GM19438 (cell line): ENCODE measurements at regions not wholly inside any gene's neighbourhood (a gene's known extent, or its start where the extent isn't known, plus 50 kb on each side); places are given as distances from the start of the nearest gene placed in this dataset.
"Not testable (repeated sequence)": the region's sequence is repeated elsewhere in the genome, so short reads cannot be mapped to it uniquely, and the experiment has no call there.

Experiments
- ATAC-seq: cut with Tn5 transposase; IDR thresholded peaks from one replicate; pipeline ENCODE4 v1.9.1; 2021; ENCODE audit warnings: low read depth; ENCODE audit not compliant: unreplicated experiment

DNA sequence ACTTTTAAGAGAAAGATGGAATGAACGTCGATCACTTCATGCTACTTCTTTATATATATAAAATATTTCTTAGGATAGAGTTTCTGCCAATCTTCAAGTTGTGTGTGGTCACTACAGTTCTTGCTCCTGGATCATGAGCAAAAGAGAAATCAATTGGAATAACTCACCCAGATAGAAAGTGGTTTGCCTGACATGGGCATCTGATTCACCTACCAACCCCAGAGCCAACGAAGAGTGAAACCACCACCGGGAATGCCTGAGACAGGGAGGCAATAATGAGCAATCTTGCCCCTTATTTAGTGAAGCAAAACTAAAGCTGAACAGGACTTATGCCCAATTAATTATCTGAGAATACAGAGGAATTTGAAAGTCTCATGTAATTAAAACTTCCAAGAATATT is 250.2 kb upstream of the REG3G start:
- no peak for ATAC-seq

DNA sequence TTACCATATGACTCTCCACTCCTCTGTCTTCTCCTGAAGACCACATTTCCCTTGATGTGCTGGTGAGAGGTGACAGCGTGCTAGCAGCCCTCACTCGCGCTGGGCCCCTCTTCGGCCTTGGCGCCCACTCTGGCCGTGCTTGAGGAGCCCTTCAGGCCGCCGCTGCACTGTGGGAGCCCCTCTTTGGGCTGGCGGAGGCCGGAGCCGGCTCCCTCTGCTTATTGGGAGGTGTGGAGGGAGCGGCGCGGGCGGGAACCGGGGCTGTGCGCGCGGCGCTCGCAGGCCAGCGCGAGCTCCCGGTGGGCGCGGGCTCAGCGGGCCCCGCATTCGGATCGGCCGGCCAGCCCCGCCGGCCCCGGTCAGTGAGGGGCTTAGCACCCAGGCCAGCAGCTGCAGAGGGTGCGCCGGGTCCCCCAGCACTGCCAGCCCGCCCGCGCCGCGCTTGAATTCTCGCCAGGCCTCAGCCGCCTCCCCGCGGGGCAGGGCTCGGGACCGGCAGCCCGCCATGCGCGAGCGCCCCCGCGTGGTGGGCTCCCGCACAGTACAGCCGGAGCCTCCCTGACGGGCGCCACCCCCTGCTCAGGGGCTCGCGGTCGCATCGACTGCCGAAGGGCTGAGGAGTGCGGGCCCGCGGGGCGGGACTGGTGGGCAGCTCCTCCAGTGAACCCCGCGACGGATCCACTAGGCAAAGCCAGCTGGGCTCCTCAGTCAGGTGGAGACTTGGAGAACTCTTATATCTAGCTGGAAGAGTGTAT is 246.6 kb upstream of the REG3G start:
- no peak for ATAC-seq

DNA sequence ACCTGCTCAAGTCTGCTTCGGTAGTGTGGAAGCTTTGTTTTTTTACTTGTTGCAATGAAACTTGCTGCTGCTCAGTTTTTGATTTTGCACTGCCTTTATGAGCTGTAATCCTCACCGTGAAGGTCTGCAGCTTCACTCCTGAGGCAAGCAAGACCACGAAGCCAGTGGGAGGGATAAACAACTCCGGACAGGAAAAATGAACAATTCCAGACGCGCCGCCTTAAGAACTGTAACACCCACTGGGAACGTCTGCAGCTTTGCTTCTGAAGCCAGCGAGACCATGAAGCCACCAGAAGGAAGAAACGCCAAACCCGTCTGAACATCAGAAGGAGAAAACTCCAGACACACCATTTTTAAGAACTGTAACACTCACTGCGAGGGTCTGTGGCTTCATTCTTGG is 245.7 kb upstream of the REG3G start:
- no peak for ATAC-seq

DNA sequence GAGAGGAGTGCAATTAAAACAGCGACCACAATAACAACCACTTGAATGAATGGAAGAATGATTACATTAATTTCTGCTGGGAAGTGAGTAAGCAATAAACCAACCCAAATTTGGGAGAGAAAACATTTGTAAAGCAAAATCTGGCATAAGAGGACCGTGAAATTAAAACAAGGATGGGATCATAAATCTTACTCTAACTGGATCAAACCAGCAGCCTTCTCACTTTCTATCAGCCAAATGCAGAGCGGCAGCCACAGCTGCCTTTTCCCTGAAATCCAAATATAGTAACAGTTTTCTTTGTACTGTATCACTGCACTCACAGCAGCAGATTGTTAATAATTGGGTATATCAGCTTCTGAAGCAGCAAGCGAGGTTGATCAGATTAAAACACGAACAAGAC is 245.2 kb upstream of the REG3G start:
- ATAC-seq, result no peak

GRCh38 chr2:78780864-78781583 is 244.5 kb upstream of the REG3G start:
- ATAC-seq, result no peak

DNA sequence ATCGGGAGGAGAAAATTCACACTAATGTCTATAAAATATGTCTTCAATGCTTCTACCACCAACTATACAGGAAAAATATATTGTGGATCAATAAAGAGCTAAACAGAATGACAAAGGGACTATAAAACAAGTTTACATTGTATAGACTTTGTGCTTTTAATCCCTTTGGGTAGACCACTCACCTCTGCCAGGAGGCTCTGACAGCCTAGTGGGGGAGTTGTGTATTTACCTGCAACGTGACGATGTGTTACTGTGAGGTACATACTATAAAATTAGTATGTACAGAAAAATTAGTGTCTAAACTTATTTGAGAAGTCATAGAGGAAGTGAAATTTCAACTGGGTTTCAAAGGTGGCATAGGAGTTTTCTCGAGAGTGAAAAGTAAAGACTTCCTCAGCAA is 243.3 kb upstream of the REG3G start:
- ATAC-seq, result no peak

DNA sequence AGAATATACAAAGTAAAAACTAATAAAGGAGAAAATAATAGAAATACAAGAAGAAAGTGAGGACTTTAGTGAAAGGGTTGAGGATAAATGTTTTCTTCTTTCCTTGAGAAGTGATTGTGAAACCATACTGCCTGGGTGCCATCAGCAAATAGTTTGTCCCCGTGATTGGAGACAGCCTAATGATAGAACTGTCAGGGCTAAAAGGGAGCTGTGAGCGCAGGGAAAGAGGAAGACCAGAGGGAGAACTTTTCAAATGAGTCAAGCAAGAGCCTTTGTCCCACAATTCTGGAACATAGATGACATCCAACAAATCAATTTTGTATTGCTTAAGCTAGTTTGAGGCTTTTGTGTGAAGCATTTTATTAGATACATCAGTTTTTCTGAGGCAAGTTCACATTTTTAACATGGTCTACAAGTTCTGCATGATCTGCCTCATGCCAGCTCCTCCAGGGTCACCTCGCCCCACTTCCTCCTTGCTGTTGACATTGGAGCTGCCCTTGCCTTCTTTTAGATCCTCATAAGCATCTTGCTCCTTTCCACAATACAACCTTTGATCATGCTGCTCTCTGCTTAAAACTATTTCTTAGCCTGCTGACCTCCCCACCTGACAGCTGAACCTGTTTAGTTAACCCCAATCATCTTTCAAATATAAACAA is 213.4 kb upstream of the REG3G start:
- ATAC-seq, result no peak

DNA sequence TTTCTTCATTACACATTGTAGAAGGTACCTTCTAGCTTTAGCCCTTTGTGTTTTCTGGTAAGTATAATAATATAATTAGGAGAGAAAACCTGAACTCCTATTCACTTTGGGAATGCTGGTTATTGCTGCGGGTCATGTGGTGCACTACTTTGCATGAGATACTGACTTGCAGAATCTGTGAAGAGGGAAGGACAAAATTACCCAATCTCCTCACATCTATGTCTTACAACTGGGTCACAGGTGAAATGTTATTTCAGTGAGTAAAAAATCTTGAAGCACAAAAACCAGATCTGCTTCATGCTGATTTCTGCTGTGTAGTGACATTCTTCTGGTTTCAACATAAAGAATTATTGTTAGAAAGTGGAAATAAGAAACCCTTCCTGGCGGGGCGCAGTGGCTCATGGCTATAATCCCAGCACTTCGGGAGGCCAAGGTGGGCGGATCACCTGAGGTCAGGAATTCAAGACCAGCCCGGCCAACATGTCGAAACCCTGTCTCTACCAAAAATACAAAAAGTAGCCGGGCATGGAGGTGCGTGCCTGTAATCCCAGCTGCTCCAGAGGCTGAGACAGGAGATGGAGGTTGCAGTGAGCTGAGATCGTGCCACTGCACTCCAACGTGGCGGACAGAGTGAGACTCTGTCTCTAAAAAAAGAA is 211.0 kb upstream of the REG3G start:
- no peak for ATAC-seq

DNA sequence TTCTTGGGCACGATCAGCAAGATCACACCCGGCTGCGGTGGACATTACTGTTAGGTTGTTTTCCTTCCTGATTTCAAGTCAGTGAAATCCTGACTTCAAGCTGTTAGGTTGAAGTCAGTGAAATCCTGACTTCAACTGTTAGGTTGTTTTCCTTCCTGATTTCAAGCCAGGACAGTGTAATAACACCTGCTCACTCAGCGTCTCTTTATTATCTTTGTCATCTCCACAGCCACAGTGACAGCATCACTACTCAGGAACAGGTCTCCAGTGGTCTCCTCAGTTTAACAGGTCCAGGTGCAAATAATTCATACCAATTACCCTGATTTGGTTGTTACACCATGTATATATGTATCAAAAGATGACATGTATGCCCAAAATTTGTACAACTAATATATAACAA is 208.1 kb upstream of the REG3G start:
- ATAC-seq, result no peak

GRCh38 chr2:78832481-78832880 is 193.0 kb upstream of the REG3G start:
- ATAC-seq, result no peak

- ATAC-seq, result no peak
Observed at GRCh38 chr2:78839259-78839658, 186.2 kb upstream of the REG3G start.

DNA sequence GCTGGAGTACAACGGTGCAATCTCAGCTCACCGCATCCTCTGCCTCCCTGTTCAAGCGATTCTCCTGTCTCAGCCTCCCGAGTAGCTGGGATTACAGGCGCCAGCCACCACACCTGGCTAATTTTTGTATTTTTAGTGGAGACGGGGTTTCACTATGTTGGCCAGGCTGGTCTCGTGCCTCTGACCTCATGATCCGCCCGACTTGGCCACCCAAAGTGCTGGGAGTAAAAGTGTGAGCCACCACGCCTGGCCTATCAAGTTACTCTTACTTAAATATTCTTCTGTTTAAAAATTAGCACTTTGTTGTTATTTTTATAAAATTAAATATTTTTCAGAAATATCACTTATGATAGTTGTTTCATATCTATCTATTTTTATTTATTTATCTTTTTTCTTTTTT is 185.2 kb upstream of the REG3G start:
- ATAC-seq, result not testable (repeated sequence)

GRCh38 chr2:78845664-78846185 is 179.8 kb upstream of the REG3G start:
- ATAC-seq, result no peak

- ATAC-seq, result no peak
Observed at GRCh38 chr2:78861546-78861945, 164.0 kb upstream of the REG3G start.

GRCh38 chr2:78864205-78864604 is 161.3 kb upstream of the REG3G start:
- ATAC-seq, result no peak

DNA sequence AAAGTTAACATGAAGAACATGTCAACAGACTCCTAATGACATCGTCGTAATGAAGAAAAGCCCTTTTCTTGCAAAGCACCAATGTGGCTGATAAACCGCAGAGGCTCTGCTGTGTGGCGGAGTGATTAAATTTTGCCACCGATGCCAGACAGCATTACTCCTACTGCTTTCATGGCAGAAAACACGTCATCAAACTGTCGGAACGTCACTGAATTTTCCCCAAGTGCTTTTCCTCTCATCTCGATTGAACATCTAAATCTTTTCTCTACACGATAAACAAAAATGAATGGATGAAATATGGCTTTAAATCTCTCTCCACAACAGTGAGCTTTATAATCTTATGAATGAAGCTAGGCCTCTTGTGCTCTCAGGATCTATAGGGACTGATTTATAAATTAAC is 159.8 kb upstream of the REG3G start:
- ATAC-seq, result no peak

GRCh38 chr2:78870343-78870967 is 155.0 kb upstream of the REG3G start:
- no peak for ATAC-seq

- no peak for ATAC-seq
Observed at GRCh38 chr2:78873526-78873925, 152.0 kb upstream of the REG3G start.

DNA sequence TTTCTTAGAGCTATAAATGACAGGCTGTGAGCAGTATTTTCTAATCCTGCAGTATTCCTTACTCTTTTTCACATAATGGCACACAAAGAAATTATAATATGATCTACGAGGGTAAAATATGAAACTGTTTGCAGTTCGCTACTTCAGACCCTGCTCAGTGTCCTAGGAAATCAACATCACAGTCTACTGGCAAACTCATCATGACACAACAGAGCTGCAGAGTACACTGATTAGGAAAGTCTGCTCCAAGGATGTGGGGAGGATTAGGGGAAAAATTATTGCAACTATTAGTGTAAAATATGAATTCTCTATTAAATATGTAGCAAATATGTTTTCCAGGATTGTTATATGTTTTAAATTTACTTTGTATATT is 149.2 kb upstream of the REG3G start:
- ATAC-seq, result no peak

DNA sequence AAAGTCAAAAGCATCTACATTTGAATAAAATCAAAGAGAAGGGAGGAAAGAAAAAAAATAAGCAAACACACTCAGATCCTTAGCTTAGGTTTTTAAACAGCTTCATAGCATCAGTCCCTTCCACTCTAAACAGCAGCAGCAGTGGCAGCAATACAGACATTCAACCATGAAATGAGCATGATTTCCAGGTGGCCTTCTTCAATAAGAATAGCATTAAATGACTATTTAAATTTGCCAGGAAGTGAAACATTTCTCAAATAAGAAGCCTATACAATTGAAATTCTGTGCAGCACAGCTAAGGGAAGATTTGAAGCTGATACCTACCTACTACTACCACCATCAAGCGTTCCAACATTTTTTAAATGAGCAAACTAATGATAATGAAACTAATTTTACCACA is 138.1 kb upstream of the REG3G start:
- no peak for ATAC-seq

- no peak for ATAC-seq
Observed at GRCh38 chr2:78890935-78891334, 134.6 kb upstream of the REG3G start.
